ENCODE measurements at regions not wholly inside any gene's neighbourhood (a gene's known extent, or its start where the extent isn't known, plus 50 kb on each side); places are given as distances from the start of the nearest gene placed in this dataset.

- no peak overlapping the region for H3K9ac ChIP-seq (ENCODE audit: extremely low read depth, insufficient read length, low read length)
Observed at GRCh38 chr6:122130026-122130348, 269.5 kb upstream of the HSF2 start.

More at GRCh38 chr6:122130026-122130348, 269.5 kb upstream of the HSF2 start:
- Histone ChIP-seq H3K79me2 (ENCODE audit: insufficient read depth, low read length) (no peaks in the 10 kb centered on the region), H3K4ac (ENCODE audit: low read depth, low read length) (no peak overlapping the region), H2BK15ac (ENCODE audit: low read depth, low read length) (no peak overlapping the region), H3K23ac (ENCODE audit: insufficient read length, low read depth, low read length) (no peak overlapping the region), H2BK120ac (ENCODE audit: low read depth, low read length, poor library complexity, severe bottlenecking) (no peak overlapping the region), H4K91ac (ENCODE audit: insufficient read length, low read depth, low read length) (no peak overlapping the region), H3K27ac (ENCODE audit: insufficient read length, low read depth, low read length) (no peak overlapping the region), H2AK5ac (ENCODE audit: insufficient read length, low read length) (no peak overlapping the region), H3K14ac (ENCODE audit: insufficient read depth, low read length) (no peak overlapping the region), H3K9me3 (ENCODE audit: control insufficient read depth, low read depth, low read length) (no peaks in the 10 kb centered on the region), H3K27me3 (ENCODE audit: insufficient read depth, low read length) (no peaks in the 10 kb centered on the region), H3K23me2 (ENCODE audit: insufficient read length, low read depth, low read length, poor library complexity, severe bottlenecking) (no peaks in the 10 kb centered on the region), H3K18ac (ENCODE audit: insufficient read length, low read depth, low read length) (no peak overlapping the region), H4K5ac (ENCODE audit: insufficient read length, low read depth, low read length) (no peak overlapping the region), H3T11ph (ENCODE audit: low read length) (no peak overlapping the region), H4K20me1 (ENCODE audit: control insufficient read depth, insufficient read depth, insufficient read length) (no peaks in the 10 kb centered on the region), H2BK12ac (ENCODE audit: insufficient read length, low read depth, low read length) (no peak overlapping the region), H3K4me2 (ENCODE audit: insufficient read depth, insufficient read length, low read length) (no peak overlapping the region), H3K4me1 (ENCODE audit: insufficient read depth, low read length) (no peaks in the 10 kb centered on the region), H4K8ac (replicated peaks; ENCODE audit: insufficient read length, low read depth, low read length) (no peak overlapping the region), H2AFZ (ENCODE audit: low read length) (no peak overlapping the region), H3K79me1 (ENCODE audit: insufficient read depth, low read depth, low read length, poor library complexity, severe bottlenecking) (no peaks in the 10 kb centered on the region), H3K56ac (ENCODE audit: insufficient read length, low read depth, low read length) (no peak overlapping the region), H2BK5ac (ENCODE audit: insufficient read length, low read length) (no peak overlapping the region), H2BK20ac (ENCODE audit: low read depth, low read length, poor library complexity, severe bottlenecking) (no peak overlapping the region)
- Mint-ChIP-seq H3K4me3 (no peak overlapping the region), H3K4me1 (no peaks in the 10 kb centered on the region), H3K36me3 (ENCODE audit: insufficient read depth in 1 of 3, low read depth in 3 of 3) (no peaks in the 10 kb centered on the region), H3K27ac (no peak overlapping the region), H3K27me3 (ENCODE audit: low read depth) (no peaks in the 10 kb centered on the region), H3K9me3 (no peaks in the 10 kb centered on the region)
- DNase-seq = no peak
- no peak for TF ChIP-seq CTCF (conservative IDR thresholded peaks at IDR 0.05)
- WGBS (ENCODE audit: extremely low coverage, insufficient read length, low lambda C conversion rate) = no CpG with 5 or more reads among the region's 3 CpGs

Measured in H9 (cell line).